ENCODE measurements at regions not wholly inside any gene's neighbourhood (a gene's known extent, or its start where the extent isn't known, plus 50 kb on each side); places are given as distances from the start of the nearest gene placed in this dataset.

DNA sequence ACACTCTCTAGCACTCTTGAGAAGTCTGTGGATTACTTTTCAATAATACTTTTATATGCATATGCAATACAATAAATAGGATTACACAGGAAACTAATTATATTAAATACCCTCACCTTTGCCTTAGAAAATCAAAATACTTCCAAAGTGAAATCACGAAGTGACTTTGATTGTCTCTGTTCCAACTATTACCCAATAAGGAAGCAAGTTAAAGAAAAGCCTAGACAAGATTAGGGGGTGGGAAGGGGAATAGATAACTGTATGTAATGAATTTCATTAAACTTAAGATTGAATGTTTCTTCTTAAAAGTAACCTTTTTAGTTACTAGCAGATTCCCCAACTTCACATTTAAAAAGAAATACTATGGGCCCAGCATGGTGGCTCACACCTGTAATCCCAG, 66.6 kb upstream of the SOX4 start:
- no peak for DNase-seq

- DNase-seq: no peak
These were observed 65.8 kb upstream of the SOX4 start for GRCh38 chr6:21527731-21528130.

DNA sequence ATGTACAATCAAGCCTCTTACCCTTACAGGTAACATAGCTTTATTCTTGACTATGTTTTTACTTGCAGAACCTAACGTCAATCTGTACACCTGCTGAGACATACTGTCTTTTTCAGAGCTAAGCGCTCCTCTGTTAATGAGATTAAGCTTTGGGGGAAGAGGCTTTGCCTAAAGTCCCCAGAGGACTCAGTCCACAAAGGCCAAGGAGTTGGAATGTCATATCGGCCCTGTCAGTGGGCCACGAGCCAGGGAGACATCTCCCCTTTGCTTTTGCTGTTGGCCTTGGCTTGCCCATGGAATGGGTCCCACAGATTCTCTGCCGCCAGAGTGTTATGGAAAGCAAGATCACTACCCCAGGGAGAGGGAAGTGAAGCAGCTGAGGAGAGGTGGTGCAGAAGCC, 64.1 kb upstream of the SOX4 start:
- no peak for DNase-seq

DNA sequence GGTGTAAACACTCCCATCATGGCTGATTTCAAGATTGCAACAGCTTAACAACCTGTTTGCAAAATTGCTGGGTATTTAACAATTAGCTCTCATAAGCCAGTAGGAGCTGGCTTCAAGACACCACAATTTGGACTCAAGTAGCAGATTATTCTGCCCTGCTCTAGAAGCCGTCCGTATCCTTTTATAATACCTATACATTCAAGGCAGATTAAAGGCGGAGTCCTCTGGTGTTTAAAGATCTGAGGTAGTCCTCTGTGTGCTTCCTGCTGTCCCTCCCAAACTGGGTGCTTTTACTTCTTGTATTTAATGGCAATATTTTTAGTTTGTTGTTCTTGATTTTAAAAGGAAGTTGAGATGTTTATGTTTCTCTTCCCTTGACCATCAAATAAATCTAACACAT, 62.2 kb upstream of the SOX4 start:
- no peak for DNase-seq

DNA sequence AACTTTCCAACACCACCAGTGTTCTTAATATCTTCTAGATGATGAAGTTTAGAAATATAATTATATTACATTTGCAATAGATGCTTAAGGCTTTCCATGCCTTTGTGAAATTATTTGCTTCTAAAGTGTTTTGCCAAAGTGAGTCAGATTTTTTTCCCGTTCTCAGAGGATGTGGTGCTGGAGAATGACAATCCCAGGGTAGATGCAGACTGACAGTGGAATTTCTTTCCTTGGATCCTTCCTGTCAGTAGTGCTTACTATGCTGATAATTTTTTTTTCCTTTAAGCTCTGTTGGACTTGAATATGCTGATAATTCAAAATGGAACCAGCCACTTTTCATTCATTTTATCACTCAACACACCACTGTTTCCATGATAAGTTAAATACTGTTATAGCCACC, 59.9 kb upstream of the SOX4 start:
- no peak for DNase-seq

DNA sequence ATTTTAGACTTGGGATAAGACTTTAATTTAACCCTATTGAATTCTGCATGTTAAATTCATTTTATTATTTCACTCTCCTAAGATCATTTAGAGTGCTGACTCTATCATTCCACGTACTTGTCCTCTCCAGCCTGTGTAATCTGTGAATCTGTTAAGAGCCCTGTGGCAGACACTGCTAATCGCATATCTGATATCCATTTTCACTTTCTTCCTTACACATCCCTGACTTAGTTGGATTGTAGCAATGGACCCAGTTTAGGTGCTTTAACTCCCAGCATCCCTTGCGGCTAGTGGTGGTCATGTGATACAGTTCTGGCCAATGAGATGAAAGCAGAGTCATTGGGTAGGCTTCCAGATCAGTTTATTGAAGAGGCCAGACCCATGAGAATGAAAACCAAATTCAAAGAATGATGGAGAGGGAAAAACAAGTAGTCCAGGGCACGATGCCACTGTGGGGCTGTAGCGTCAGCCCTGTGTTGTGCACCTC, 57.2 kb upstream of the SOX4 start:
- no peak for DNase-seq

GRCh38 chr6:21537637-21538036, 55.9 kb upstream of the SOX4 start:
- DNase-seq: no peak

DNA sequence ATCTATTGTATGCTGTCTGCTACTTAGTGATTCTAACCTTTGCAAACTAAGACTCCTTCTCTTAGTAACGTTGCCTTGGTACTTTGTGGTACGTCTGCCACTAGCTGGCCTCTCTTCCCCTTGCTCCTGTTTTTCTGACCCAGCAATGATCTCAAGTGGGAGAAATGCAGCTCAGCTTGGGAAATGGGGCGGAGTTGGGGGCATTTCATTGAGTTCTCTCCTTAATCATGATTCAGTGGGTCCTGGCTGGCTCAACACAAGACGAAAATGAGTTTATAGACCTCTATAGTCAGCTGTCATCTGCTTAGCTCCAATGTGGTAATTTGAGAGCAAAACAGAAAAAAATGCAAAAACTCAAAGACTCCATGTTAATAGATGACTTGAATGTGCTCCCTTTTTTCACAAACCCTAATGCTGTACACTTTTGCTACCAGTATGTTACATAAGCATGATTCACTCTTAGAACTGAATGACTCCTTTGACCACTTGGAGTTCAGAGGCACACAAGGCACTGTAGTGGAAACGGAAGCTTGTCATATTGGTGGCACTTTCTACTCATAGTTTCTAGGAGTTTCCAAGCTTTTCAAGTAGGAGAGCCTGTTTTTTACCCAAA, 55.3 kb upstream of the SOX4 start:
- no peak for DNase-seq

GRCh38 chr6:21539621-21540100, 53.9 kb upstream of the SOX4 start:
- no peak for DNase-seq

All from activated CD4-positive, alpha-beta T cell treated with anti-CD3 and anti-CD28 coated beads for 48 hours (primary cell).